ENCODE measurements at regions not wholly inside any gene's neighbourhood (a gene's known extent, or its start where the extent isn't known, plus 50 kb on each side); places are given as distances from the start of the nearest gene placed in this dataset.

DNA sequence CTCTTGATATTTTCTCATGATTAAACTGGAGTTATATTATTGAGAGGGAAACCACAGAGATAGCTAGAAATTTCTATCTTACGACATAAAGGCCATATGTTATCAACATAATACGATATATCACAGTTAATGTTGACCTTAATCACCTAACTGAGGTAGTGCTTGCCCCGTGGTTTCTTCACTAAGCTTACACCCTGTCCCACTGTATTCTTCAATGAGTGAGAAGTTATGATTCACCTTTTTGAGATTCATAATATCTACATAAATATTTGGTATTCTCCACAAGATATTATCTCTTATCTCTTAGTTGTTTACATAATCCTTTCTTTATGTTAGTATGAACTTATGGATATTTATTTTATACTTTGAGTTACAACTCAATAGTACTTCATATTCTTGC is 1714.1 kb downstream of the BRINP3 start:
- H3K36me3 ChIP-seq (ENCODE audit: insufficient read depth), result no peaks in the 10 kb centered on the region
- no peak for TF ChIP-seq EZH2 (IDR thresholded peaks at IDR 0.05; ENCODE audit: low read depth, unreplicated experiment)
- TF ChIP-seq CREB1 (CRISPR knock-in tag; IDR thresholded peaks at IDR 0.05; ENCODE audit: low read depth), result no peak
- TF ChIP-seq ZNF114 (CRISPR knock-in tag; IDR thresholded peaks at IDR 0.05), result no peak
- TF ChIP-seq POLR2AphosphoS5 (IDR thresholded peaks at IDR 0.05; ENCODE audit: low read depth), result no peak
- TF ChIP-seq, protein P1, sequence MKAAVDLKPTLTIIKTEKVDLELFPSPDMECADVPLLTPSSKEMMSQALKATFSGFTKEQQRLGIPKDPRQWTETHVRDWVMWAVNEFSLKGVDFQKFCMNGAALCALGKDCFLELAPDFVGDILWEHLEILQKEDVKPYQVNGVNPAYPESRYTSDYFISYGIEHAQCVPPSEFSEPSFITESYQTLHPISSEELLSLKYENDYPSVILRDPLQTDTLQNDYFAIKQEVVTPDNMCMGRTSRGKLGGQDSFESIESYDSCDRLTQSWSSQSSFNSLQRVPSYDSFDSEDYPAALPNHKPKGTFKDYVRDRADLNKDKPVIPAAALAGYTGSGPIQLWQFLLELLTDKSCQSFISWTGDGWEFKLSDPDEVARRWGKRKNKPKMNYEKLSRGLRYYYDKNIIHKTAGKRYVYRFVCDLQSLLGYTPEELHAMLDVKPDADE (IDR thresholded peaks at IDR 0.05), result no peak
- H3F3A ChIP-seq (replicated peaks; ENCODE audit: low read depth), result no peaks in the 10 kb centered on the region
- peaks cover 5% of the 10 kb centered on the region; the same call in 1 of the 2 replicates for H3K4me1 ChIP-seq (ENCODE audit: insufficient read depth)
- ATAC-seq, result no peak
- Mint-ChIP-seq H3K27me3 (ENCODE audit: insufficient read depth, low read depth, poor library complexity) (no peaks in the 10 kb centered on the region), H3K27ac (no peak overlapping the region), H3K9me3 (no peaks in the 10 kb centered on the region), H3K36me3 (ENCODE audit: low read depth) (no peaks in the 10 kb centered on the region), H3K4me3 (no peak overlapping the region), H3K4me1 (peaks cover 3% of the 10 kb centered on the region; the same call in 2 of the 3 replicates)
- H2AFZ ChIP-seq, result no peak overlapping the region
- no peak for DNase-seq (ENCODE audit: low spot score)
- H3K4me2 ChIP-seq, result no peak overlapping the region
- H4K20me1 ChIP-seq (replicated peaks; ENCODE audit: insufficient read depth), result no peaks in the 10 kb centered on the region
- no peaks in the 10 kb centered on the region for H3K27me3 ChIP-seq (ENCODE audit: insufficient read depth)
- H3K4me3 ChIP-seq, result no peak overlapping the region
- no peak overlapping the region for H3K27ac ChIP-seq (ENCODE audit: low read depth)
- no peaks in the 10 kb centered on the region for H3K9me2 ChIP-seq (ENCODE audit: insufficient read depth)
- H3K79me2 ChIP-seq (replicated peaks; ENCODE audit: insufficient read depth), result no peaks in the 10 kb centered on the region

DNA sequence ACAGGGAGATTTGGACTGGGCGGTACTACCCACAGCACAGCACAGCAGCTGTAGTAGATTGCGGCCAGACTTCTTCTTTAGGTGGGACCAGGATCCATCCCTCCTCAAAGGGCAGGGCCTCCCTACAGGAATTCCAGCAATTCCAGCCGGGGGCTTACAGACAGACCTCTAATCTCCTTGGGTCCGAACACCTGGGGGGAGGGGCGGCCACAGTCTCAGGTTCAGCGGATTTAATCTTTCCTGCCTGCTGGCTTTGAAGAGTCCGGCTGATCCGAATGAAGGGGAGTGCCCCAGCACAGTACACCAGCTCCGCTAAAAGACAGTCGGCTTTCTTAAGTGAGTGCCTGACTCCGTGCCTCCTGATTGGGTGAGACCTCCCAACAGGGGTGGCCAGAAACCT is 1708.5 kb downstream of the BRINP3 start:
- peak; percentile 69 for DNase-seq (ENCODE audit: low spot score)

DNA sequence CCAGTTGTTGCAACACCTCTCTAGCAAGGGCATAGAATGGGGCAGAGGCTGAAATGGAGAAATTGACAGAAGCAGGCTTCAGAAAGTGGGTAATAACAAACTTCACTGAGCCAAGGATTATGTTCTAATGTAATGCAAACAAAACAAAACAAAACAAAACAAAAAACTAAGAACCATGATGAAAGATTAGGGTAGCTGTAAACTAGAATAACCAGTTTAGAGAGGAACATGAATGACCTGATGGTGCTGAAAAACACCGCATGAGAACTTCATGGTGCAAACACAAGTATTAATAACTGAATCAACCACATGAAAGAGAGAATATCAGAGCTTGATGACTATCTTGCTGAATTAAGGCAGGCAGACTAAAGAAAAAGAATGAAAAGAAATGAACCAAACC is 1707.7 kb downstream of the BRINP3 start:
- H3F3A ChIP-seq (replicated peaks; ENCODE audit: low read depth), result no peaks in the 10 kb centered on the region
- no peak overlapping the region for H2AFZ ChIP-seq
- H3K27me3 ChIP-seq (ENCODE audit: insufficient read depth), result no peaks in the 10 kb centered on the region
- no peaks in the 10 kb centered on the region for H3K9me2 ChIP-seq (ENCODE audit: insufficient read depth)
- H4K20me1 ChIP-seq (replicated peaks; ENCODE audit: insufficient read depth), result no peaks in the 10 kb centered on the region
- Mint-ChIP-seq H3K27ac (no peak overlapping the region), H3K9me3 (peaks cover 19% of the 10 kb centered on the region), H3K36me3 (ENCODE audit: low read depth) (peaks cover 18% of the 10 kb centered on the region; the same call in 2 of the 3 replicates), H3K4me3 (no peak overlapping the region), H3K27me3 (ENCODE audit: insufficient read depth, low read depth, poor library complexity) (no peaks in the 10 kb centered on the region), H3K4me1 (0 out of 3 replicates have a peak, but pooled peaks cover 4% of the 10 kb centered on the region)
- no peaks in the 10 kb centered on the region for H3K79me2 ChIP-seq (replicated peaks; ENCODE audit: insufficient read depth)
- DNase-seq (ENCODE audit: low spot score) (no peak), ATAC-seq (no peak)
- H3K4me3 ChIP-seq, result no peak overlapping the region
- H3K36me3 ChIP-seq (ENCODE audit: insufficient read depth), result no peaks in the 10 kb centered on the region
- H3K27ac ChIP-seq (ENCODE audit: low read depth), result no peak overlapping the region
- 0 out of 2 replicates have a peak, but pooled peaks cover 3% of the 10 kb centered on the region for H3K4me1 ChIP-seq (ENCODE audit: insufficient read depth)
- TF ChIP-seq JUNB (IDR thresholded peaks at IDR 0.05; ENCODE audit: unreplicated experiment), result no peak
- no peak for TF ChIP-seq EZH2 (IDR thresholded peaks at IDR 0.05; ENCODE audit: low read depth, unreplicated experiment)
- TF ChIP-seq, protein P2, sequence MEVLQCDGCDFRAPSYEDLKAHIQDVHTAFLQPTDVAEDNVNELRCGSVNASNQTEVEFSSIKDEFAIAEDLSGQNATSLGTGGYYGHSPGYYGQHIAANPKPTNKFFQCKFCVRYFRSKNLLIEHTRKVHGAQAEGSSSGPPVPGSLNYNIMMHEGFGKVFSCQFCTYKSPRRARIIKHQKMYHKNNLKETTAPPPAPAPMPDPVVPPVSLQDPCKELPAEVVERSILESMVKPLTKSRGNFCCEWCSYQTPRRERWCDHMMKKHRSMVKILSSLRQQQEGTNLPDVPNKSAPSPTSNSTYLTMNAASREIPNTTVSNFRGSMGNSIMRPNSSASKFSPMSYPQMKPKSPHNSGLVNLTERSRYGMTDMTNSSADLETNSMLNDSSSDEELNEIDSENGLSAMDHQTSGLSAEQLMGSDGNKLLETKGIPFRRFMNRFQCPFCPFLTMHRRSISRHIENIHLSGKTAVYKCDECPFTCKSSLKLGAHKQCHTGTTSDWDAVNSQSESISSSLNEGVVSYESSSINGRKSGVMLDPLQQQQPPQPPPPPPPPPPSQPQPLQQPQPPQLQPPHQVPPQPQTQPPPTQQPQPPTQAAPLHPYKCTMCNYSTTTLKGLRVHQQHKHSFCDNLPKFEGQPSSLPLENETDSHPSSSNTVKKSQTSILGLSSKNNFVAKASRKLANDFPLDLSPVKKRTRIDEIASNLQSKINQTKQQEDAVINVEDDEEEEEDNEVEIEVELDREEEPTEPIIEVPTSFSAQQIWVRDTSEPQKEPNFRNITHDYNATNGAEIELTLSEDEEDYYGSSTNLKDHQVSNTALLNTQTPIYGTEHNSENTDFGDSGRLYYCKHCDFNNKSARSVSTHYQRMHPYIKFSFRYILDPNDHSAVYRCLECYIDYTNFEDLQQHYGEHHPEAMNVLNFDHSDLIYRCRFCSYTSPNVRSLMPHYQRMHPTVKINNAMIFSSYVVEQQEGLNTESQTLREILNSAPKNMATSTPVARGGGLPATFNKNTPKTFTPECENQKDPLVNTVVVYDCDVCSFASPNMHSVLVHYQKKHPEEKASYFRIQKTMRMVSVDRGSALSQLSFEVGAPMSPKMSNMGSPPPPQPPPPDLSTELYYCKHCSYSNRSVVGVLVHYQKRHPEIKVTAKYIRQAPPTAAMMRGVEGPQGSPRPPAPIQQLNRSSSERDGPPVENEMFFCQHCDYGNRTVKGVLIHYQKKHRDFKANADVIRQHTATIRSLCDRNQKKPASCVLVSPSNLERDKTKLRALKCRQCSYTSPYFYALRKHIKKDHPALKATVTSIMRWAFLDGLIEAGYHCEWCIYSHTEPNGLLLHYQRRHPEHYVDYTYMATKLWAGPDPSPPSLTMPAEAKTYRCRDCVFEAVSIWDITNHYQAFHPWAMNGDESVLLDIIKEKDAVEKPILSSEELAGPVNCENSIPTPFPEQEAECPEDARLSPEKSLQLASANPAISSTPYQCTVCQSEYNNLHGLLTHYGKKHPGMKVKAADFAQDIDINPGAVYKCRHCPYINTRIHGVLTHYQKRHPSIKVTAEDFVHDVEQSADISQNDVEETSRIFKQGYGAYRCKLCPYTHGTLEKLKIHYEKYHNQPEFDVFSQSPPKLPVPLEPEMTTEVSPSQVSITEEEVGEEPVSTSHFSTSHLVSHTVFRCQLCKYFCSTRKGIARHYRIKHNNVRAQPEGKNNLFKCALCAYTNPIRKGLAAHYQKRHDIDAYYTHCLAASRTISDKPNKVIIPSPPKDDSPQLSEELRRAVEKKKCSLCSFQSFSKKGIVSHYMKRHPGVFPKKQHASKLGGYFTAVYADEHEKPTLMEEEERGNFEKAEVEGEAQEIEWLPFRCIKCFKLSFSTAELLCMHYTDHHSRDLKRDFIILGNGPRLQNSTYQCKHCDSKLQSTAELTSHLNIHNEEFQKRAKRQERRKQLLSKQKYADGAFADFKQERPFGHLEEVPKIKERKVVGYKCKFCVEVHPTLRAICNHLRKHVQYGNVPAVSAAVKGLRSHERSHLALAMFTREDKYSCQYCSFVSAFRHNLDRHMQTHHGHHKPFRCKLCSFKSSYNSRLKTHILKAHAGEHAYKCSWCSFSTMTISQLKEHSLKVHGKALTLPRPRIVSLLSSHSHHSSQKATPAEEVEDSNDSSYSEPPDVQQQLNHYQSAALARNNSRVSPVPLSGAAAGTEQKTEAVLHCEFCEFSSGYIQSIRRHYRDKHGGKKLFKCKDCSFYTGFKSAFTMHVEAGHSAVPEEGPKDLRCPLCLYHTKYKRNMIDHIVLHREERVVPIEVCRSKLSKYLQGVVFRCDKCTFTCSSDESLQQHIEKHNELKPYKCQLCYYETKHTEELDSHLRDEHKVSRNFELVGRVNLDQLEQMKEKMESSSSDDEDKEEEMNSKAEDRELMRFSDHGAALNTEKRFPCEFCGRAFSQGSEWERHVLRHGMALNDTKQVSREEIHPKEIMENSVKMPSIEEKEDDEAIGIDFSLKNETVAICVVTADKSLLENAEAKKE (CRISPR knock-in tag; IDR thresholded peaks at IDR 0.05), result no peak
- no peak overlapping the region for H3K4me2 ChIP-seq

More for the DNA sequence above, 1708.5 kb downstream of the BRINP3 start:
- Histone ChIP-seq H3K27me3 (ENCODE audit: insufficient read depth) (no peaks in the 10 kb centered on the region), H3F3A (replicated peaks; ENCODE audit: low read depth) (no peaks in the 10 kb centered on the region), H3K4me3 (no peak overlapping the region), H3K4me2 (0 out of 2 replicates have a peak overlapping the region, but pooled peaks have one; percentile 31), H3K36me3 (ENCODE audit: insufficient read depth) (no peaks in the 10 kb centered on the region), H3K4me1 (ENCODE audit: insufficient read depth) (0 out of 2 replicates have a peak, but pooled peaks cover 3% of the 10 kb centered on the region), H2AFZ (no peak overlapping the region; the same call in 1 of the 2 replicates), H4K20me1 (replicated peaks; ENCODE audit: insufficient read depth) (no peaks in the 10 kb centered on the region), H3K27ac (ENCODE audit: low read depth) (no peak overlapping the region), H3K9me2 (ENCODE audit: insufficient read depth) (no peaks in the 10 kb centered on the region), H3K79me2 (replicated peaks; ENCODE audit: insufficient read depth) (no peaks in the 10 kb centered on the region)
- peaks cover 18% of the 10 kb centered on the region; the same call in 2 of the 3 replicates for H3K36me3 Mint-ChIP-seq (ENCODE audit: low read depth)
- no peaks in the 10 kb centered on the region for H3K27me3 Mint-ChIP-seq (ENCODE audit: insufficient read depth, low read depth, poor library complexity)
- no peak overlapping the region for H3K4me3 Mint-ChIP-seq
- H3K4me1 Mint-ChIP-seq, result 0 out of 3 replicates have a peak, but pooled peaks cover 4% of the 10 kb centered on the region
- no peak overlapping the region for H3K27ac Mint-ChIP-seq
- ATAC-seq, result peak; percentile 32; the same call in 1 of the 3 replicates
- H3K9me3 Mint-ChIP-seq, result peaks cover 14% of the 10 kb centered on the region; the same call in 2 of the 3 replicates
- TF ChIP-seq STAT1 (IDR thresholded peaks at IDR 0.05; ENCODE audit: unreplicated experiment) (no peak), ZNF114 (CRISPR knock-in tag; IDR thresholded peaks at IDR 0.05) (no peak)

Measured in GM23338 (cell line).